ENCODE measurements at regions not wholly inside any gene's neighbourhood (a gene's known extent, or its start where the extent isn't known, plus 50 kb on each side); places are given as distances from the start of the nearest gene placed in this dataset.

DNA sequence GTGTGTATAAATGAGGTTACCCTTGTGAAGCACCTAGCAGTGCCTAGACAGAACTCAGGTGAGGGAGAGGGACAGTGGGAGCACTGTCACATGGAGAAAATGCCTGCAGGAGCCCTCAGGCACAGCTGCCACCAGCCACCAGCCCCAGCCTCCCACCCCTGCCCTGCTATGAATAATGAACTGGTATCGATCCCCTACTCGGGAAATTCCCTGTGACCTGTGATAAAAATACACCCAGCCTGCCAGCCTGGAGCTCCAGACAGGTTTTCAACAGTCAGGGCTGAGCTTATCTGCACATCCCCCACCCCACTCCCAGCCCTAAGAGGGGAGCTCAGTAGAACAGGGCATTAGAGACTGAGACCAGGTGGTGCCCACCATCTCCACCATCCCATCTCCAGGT, 159.6 kb upstream of the PJA1 start:
- Histone ChIP-seq H4K20me1 (ENCODE audit: control insufficient read depth, insufficient read depth) (no peaks in the 10 kb centered on the region), H3K4me1 (ENCODE audit: control insufficient read depth, insufficient read depth, low read length) (no peaks in the 10 kb centered on the region), H3K9ac (ENCODE audit: control insufficient read depth, insufficient read depth, low read length) (no peak overlapping the region), H3K27ac (ENCODE audit: control insufficient read depth, insufficient read depth) (no peak overlapping the region), H3K36me3 (ENCODE audit: control insufficient read depth in 2 of 2, insufficient read depth in 2 of 2, low read length in 1 of 2) (no peaks in the 10 kb centered on the region), H3K4me3 (no peak overlapping the region), H3K79me2 (ENCODE audit: control insufficient read depth, insufficient read depth, low read length) (no peaks in the 10 kb centered on the region), H3K4me2 (ENCODE audit: control insufficient read depth, insufficient read depth) (no peak overlapping the region), H3K27me3 (replicated peaks in 1 of 2; ENCODE audit: control insufficient read depth in 2 of 2, insufficient read depth in 2 of 2, low read length in 1 of 2) (no peaks in the 10 kb centered on the region), H2AFZ (ENCODE audit: control insufficient read depth, low read depth, low read length) (no peak overlapping the region), H3K9me3 (replicated peaks; ENCODE audit: control insufficient read depth, insufficient read depth, low read length) (no peaks in the 10 kb centered on the region)
- ChIA-PET POLR2A (no interaction called here), SMC1A (ENCODE audit: uncharacterized antibody, unreplicated experiment) (interaction anchor here (0.6 kb wide), 1 partner anchor 699 kb away, joined by 3 read pairs; no protein-coding TSS in a partner anchor), RAD21 (ENCODE audit: unreplicated experiment) (no interaction called here), CTCF (no interaction called here)
- in situ Hi-C loops (cut with MboI): no loop called here
- no TSS peak for BruUV-seq (replicated peaks)
- no peak for DNase-seq (ENCODE audit: low read depth, low spot score)
- ATAC-seq: no peak
- TF ChIP-seq REST (IDR thresholded peaks at IDR 0.05; ENCODE audit: low read depth, low read length): no peak
- TF ChIP-seq YY1 (IDR thresholded peaks at IDR 0.05; ENCODE audit: low read depth, low read length): no peak
- no peak for TF ChIP-seq ZSCAN29 (IDR thresholded peaks at IDR 0.05)
- no peak for TF ChIP-seq BCL11A (IDR thresholded peaks at IDR 0.05; ENCODE audit: low read depth, low read length)
- TF ChIP-seq NRF1 (conservative IDR thresholded peaks at IDR 0.05; ENCODE audit: low read depth, low read length): no peak
- no peak for TF ChIP-seq CUX1 (IDR thresholded peaks at IDR 0.05; ENCODE audit: insufficient replicate concordance, low read depth, low read length)
- no peak for TF ChIP-seq FOXK2 (IDR thresholded peaks at IDR 0.05)
- TF ChIP-seq, protein P1, sequence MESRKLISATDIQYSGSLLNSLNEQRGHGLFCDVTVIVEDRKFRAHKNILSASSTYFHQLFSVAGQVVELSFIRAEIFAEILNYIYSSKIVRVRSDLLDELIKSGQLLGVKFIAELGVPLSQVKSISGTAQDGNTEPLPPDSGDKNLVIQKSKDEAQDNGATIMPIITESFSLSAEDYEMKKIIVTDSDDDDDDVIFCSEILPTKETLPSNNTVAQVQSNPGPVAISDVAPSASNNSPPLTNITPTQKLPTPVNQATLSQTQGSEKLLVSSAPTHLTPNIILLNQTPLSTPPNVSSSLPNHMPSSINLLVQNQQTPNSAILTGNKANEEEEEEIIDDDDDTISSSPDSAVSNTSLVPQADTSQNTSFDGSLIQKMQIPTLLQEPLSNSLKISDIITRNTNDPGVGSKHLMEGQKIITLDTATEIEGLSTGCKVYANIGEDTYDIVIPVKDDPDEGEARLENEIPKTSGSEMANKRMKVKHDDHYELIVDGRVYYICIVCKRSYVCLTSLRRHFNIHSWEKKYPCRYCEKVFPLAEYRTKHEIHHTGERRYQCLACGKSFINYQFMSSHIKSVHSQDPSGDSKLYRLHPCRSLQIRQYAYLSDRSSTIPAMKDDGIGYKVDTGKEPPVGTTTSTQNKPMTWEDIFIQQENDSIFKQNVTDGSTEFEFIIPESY (IDR thresholded peaks at IDR 0.05): no peak
- TF ChIP-seq NR2C1 (IDR thresholded peaks at IDR 0.05): no peak
- FAIRE-seq: no peak
- intact Hi-C loops (cut with micrococcal nuclease; ENCODE audit: unreplicated experiment): no loop called here
- 0% methylated on average over 2 of the region's 2 CpGs for WGBS (ENCODE audit: insufficient coverage, insufficient replicate concordance, low lambda C conversion rate, missing lambda C conversion rate)
